Activated naive CD8-positive, alpha-beta T cell treated with anti-CD3 and anti-CD28 coated beads for 36 hours (primary cell): ENCODE measurements at regions not wholly inside any gene's neighbourhood (a gene's known extent, or its start where the extent isn't known, plus 50 kb on each side); places are given as distances from the start of the nearest gene placed in this dataset.

Source experiments
- DNase-seq: peaks from one replicate; pipeline ENCODE4 v3.0.0; 2021
- H3K27ac Mint-ChIP-seq: one replicate; pipeline ENCODE4 v1.8.0; 2022; ENCODE audit warnings: mild to moderate bottlenecking, moderate library complexity, mixed read lengths
- H3K27me3 Mint-ChIP-seq: one replicate; pipeline ENCODE4 v1.8.0; 2022; ENCODE audit warnings: mild to moderate bottlenecking, mixed read lengths
- H3K36me3 Mint-ChIP-seq: one replicate; pipeline ENCODE4 v1.8.0; 2021; ENCODE audit warnings: mild to moderate bottlenecking, mixed read lengths
- H3K4me1 Mint-ChIP-seq: one replicate; pipeline ENCODE4 v1.8.0; 2021; ENCODE audit warnings: mixed read lengths
- H3K4me3 Mint-ChIP-seq: one replicate; pipeline ENCODE4 v1.8.0; 2022; ENCODE audit warnings: mild to moderate bottlenecking, moderate library complexity, mixed read lengths
- H3K9me3 Mint-ChIP-seq: one replicate; pipeline ENCODE4 v1.8.0; 2022; ENCODE audit warnings: mixed read lengths

DNA sequence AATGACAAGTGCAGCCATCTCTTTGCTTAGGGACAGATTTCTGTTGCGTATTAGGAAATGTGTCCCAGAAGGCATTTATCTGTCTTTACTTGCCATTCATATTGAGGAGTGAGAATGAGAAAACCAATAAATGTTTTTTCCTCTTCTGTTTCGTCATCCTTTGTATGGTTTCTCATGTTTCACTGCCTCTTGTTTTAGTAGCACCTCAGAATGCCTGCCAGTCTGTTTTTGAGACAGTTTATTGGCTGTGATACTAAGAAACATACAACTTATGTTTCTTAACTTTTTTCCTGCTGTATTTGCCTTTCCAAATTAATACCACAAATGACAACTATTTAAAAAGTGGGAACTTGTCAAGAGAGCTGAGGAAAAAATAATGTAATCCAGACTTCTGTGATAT lies 390.2 kb upstream of the GOLIM4 start:
- Mint-ChIP-seq H3K4me1 (no peaks in the 10 kb centered on the region), H3K9me3 (no peaks in the 10 kb centered on the region), H3K4me3 (no peak overlapping the region), H3K27me3 (no peaks in the 10 kb centered on the region), H3K27ac (no peak overlapping the region), H3K36me3 (no peaks in the 10 kb centered on the region)
- DNase-seq = no peak

DNA sequence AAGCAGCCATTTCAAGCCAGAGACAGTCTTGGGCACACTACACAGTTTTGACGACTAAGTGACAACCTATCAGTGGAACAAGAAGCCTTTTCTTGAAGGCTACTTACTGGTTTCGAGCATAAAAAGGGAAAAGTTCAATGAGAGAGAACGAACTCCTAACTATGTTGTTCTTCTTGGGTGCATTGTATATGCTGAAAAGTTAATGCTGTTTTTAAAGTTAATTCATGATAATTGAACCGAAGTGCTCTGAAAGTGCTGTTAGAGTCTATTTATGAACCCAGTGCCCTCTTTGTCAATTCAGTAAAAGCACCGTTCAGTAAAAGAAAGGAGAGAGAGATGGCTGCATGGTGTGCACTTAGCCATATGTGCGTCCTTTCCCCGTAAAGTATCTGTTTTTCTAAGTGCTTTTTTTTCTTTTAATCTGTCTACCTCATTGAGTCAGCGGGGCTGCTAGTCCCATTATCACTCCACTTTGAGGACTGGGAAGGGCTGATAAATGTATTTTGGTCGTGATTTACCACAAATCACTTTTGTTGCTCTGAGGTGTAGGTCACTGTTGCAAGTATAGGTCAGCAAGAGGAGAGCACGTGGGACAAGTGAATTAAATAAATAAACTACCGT lies 380.7 kb upstream of the GOLIM4 start:
- H3K27ac Mint-ChIP-seq = no peak overlapping the region
- H3K9me3 Mint-ChIP-seq = no peaks in the 10 kb centered on the region
- no peaks in the 10 kb centered on the region for H3K4me1 Mint-ChIP-seq
- no peak overlapping the region for H3K4me3 Mint-ChIP-seq
- H3K27me3 Mint-ChIP-seq = no peaks in the 10 kb centered on the region
- no peaks in the 10 kb centered on the region for H3K36me3 Mint-ChIP-seq
- DNase-seq = no peak

DNA sequence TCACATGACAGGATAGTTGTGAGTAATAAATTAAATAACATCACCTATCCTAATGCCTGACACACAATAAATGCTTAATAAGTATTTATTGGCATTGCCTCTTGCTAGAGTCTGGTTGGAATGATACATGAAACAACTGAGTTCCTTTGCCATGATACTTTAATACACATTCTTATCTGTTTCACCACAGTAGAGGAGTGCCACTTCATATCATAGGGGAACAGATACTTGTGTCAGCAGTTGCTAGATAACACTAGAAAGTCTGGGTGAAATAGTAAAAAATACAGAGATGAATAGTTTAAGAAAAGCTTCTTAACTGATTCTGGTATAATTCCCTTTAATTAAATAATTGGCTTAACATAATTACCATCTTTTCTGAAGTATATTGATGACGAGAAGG lies 380.0 kb upstream of the GOLIM4 start:
- no peaks in the 10 kb centered on the region for H3K9me3 Mint-ChIP-seq
- no peak for DNase-seq
- no peaks in the 10 kb centered on the region for H3K27me3 Mint-ChIP-seq
- H3K27ac Mint-ChIP-seq = no peak overlapping the region
- no peaks in the 10 kb centered on the region for H3K4me1 Mint-ChIP-seq
- no peak overlapping the region for H3K4me3 Mint-ChIP-seq
- no peaks in the 10 kb centered on the region for H3K36me3 Mint-ChIP-seq

DNA sequence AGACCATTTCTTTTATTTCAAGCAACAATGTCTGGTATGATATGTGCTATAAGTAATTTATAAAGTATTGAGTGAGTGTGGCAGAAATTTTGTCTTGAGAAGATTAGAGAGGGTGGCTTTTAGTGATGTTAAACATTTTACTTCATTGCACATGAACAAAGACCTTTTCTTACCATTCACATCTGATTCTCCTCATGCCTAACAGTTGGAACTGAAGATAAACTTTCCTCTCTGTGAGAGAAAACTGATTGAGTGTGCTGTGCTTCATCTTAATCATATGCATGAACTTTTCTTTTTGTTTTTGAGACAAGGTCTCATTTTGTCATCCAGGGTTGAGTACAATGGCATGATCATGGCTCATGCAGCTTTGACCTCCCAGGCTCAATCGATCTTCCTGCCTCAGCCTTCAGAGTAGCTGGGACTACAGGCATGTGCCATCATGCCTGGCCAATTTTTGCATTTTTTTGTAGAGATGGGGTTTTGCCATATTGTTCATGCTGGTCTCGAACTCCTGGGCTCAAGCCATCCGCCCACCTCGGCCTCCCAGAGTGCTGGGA lies 377.7 kb upstream of the GOLIM4 start:
- H3K4me3 Mint-ChIP-seq = no peak overlapping the region
- H3K9me3 Mint-ChIP-seq = no peaks in the 10 kb centered on the region
- no peaks in the 10 kb centered on the region for H3K36me3 Mint-ChIP-seq
- H3K27me3 Mint-ChIP-seq = no peaks in the 10 kb centered on the region
- no peaks in the 10 kb centered on the region for H3K4me1 Mint-ChIP-seq
- no peak overlapping the region for H3K27ac Mint-ChIP-seq
- DNase-seq = no peak

GRCh38 chr3:168472783-168473182 lies 377.1 kb upstream of the GOLIM4 start:
- H3K4me3 Mint-ChIP-seq = no peak overlapping the region
- no peaks in the 10 kb centered on the region for H3K4me1 Mint-ChIP-seq
- no peak overlapping the region for H3K27ac Mint-ChIP-seq
- H3K27me3 Mint-ChIP-seq = no peaks in the 10 kb centered on the region
- no peaks in the 10 kb centered on the region for H3K9me3 Mint-ChIP-seq
- no peak for DNase-seq
- H3K36me3 Mint-ChIP-seq = no peaks in the 10 kb centered on the region

DNA sequence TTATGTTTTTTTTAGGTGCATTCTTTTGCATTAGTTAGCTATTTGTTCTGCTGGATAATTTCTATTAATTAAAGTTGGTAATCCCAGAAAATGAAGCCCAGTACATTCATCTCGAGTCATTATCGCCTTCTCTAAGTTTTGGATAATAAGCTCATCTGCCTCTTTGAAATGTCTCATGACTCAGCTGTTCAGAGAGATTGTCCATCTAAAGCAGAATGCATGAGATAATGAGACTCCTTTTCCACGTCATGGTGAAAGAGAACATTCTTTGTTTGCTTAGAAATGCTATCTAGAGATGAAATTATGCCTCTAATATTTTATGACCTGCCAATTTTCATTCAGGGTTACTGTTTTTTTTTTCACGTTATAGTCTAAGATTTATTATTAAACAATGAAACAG lies 374.7 kb upstream of the GOLIM4 start:
- Mint-ChIP-seq H3K9me3 (no peaks in the 10 kb centered on the region), H3K27ac (no peak overlapping the region), H3K27me3 (no peaks in the 10 kb centered on the region), H3K36me3 (no peaks in the 10 kb centered on the region), H3K4me3 (no peak overlapping the region), H3K4me1 (peaks cover 3% of the 10 kb centered on the region)
- DNase-seq = no peak

- H3K4me1 Mint-ChIP-seq = peaks cover 3% of the 10 kb centered on the region
- no peaks in the 10 kb centered on the region for H3K36me3 Mint-ChIP-seq
- no peak overlapping the region for H3K4me3 Mint-ChIP-seq
- no peaks in the 10 kb centered on the region for H3K27me3 Mint-ChIP-seq
- no peak for DNase-seq
- no peaks in the 10 kb centered on the region for H3K9me3 Mint-ChIP-seq
- no peak overlapping the region for H3K27ac Mint-ChIP-seq
Measured at GRCh38 chr3:168469436-168469835, 373.7 kb upstream of the GOLIM4 start.

DNA sequence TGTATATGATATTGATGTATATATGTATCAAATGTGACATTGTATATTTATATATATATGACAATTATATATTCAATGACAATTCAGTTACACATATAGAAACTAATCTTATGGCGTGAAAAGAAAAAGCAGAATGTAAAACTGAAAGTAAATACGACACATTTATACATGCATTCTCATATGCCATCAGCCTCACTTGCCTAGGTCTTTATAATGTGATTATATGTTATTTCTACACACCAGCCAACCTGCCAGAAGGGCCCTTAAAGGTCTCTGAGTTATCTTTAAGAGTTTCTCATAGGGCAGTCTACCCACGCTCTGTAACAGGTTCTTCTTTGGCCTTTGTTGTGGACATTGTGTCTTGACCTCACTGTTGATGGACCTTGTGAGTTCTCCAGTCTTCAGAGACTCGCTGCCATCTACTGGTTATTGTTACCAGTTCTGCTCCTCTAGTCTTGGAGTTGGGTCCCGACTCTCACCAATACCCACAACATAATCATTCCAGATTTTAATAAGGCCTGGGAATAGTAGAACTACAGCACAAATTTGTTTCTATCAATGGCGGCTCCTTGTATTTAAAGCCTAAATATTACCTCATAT lies 371.5 kb upstream of the GOLIM4 start:
- Mint-ChIP-seq H3K4me1 (peaks cover 3% of the 10 kb centered on the region), H3K4me3 (no peak overlapping the region), H3K36me3 (no peaks in the 10 kb centered on the region), H3K9me3 (no peaks in the 10 kb centered on the region), H3K27me3 (no peaks in the 10 kb centered on the region), H3K27ac (no peak overlapping the region)
- DNase-seq = no peak

GRCh38 chr3:168461793-168462192 lies 366.1 kb upstream of the GOLIM4 start:
- H3K9me3 Mint-ChIP-seq = peaks cover 6% of the 10 kb centered on the region
- no peak overlapping the region for H3K27ac Mint-ChIP-seq

GRCh38 chr3:168459226-168459784 lies 363.6 kb upstream of the GOLIM4 start:
- Mint-ChIP-seq H3K9me3 (peaks cover 6% of the 10 kb centered on the region), H3K27ac (no peak overlapping the region), H3K4me1 (no peaks in the 10 kb centered on the region), H3K36me3 (no peaks in the 10 kb centered on the region), H3K27me3 (no peaks in the 10 kb centered on the region), H3K4me3 (no peak overlapping the region)
- no peak for DNase-seq

More at GRCh38 chr3:168461793-168462192, 366.1 kb upstream of the GOLIM4 start:
- no peak for DNase-seq
- Mint-ChIP-seq H3K36me3 (no peaks in the 10 kb centered on the region), H3K27me3 (no peaks in the 10 kb centered on the region), H3K4me1 (no peaks in the 10 kb centered on the region), H3K4me3 (no peak overlapping the region)

DNA sequence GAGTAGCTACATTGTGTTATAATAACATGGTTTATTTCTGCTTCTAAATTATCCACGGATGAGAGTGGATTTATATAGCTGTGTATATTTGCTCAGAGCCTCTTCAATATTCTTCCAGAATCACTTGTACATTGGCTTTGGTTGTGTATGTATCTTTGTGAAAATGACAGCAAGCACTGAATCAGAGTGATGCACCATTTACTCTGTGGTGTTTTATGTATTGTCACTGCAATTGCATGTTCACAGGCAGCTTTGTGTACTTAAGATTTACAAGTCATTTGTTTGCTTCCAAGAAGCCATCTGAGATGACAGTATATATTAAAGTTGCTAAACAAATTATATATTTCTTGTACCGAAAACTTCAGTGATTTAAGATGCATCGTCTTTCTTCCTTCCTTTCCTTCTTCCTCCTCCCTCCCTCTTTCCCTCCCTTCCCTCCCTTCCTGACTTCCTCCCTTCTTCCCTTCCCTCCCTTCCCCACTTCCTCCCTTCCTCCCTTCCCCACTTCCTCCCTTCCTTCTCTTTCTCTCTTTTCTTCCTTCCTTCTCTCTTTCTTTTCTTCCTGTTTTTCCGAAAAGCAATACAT lies 362.3 kb upstream of the GOLIM4 start:
- Mint-ChIP-seq H3K4me3 (no peak overlapping the region), H3K27ac (no peak overlapping the region), H3K36me3 (no peaks in the 10 kb centered on the region), H3K4me1 (no peaks in the 10 kb centered on the region), H3K27me3 (no peaks in the 10 kb centered on the region), H3K9me3 (peaks cover 6% of the 10 kb centered on the region)
- no peak for DNase-seq

DNA sequence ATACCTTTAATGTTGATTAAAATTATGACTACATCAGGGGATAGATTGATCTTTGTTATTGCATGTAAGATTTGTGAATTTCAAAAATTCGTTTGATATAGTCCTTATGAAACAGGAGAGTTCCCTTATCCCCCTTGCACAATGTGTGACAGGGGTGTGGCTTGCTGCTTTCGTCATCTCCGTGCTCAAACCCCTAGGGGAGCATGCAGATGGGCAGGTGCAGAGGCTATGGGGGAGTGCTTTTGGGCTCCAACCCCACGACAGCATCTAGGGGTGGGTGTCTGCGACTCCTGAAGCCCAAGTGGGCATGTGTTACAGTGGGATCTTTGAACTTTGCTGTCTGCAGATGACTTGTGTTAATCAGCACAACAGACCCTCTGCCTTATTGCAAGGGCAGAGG lies 360.1 kb upstream of the GOLIM4 start:
- no peak for DNase-seq
- Mint-ChIP-seq H3K27me3 (no peaks in the 10 kb centered on the region), H3K4me3 (no peak overlapping the region), H3K36me3 (no peaks in the 10 kb centered on the region), H3K4me1 (no peaks in the 10 kb centered on the region), H3K27ac (no peak overlapping the region), H3K9me3 (no peaks in the 10 kb centered on the region)

- Mint-ChIP-seq H3K4me1 (no peaks in the 10 kb centered on the region), H3K27ac (no peak overlapping the region), H3K27me3 (no peaks in the 10 kb centered on the region), H3K4me3 (no peak overlapping the region), H3K36me3 (no peaks in the 10 kb centered on the region), H3K9me3 (no peaks in the 10 kb centered on the region)
- DNase-seq = no peak
Measured at GRCh38 chr3:168453623-168454022, 357.9 kb upstream of the GOLIM4 start.

GRCh38 chr3:168443965-168444364 lies 348.2 kb upstream of the GOLIM4 start:
- H3K4me3 Mint-ChIP-seq = no peak overlapping the region
- no peak overlapping the region for H3K27ac Mint-ChIP-seq
- H3K9me3 Mint-ChIP-seq = no peaks in the 10 kb centered on the region
- no peaks in the 10 kb centered on the region for H3K4me1 Mint-ChIP-seq
- H3K36me3 Mint-ChIP-seq = no peaks in the 10 kb centered on the region
- DNase-seq = no peak
- H3K27me3 Mint-ChIP-seq = no peaks in the 10 kb centered on the region

GRCh38 chr3:168442502-168442901 lies 346.8 kb upstream of the GOLIM4 start:
- H3K9me3 Mint-ChIP-seq = no peaks in the 10 kb centered on the region
- H3K4me3 Mint-ChIP-seq = no peak overlapping the region
- no peaks in the 10 kb centered on the region for H3K4me1 Mint-ChIP-seq
- H3K36me3 Mint-ChIP-seq = no peaks in the 10 kb centered on the region
- H3K27ac Mint-ChIP-seq = no peak overlapping the region
- no peak for DNase-seq
- H3K27me3 Mint-ChIP-seq = no peaks in the 10 kb centered on the region
